Activated CD4-positive, alpha-beta T cell treated with anti-CD3 and anti-CD28 coated beads, Interleukin-2, amount 50 U/mL, for 16 hours (primary cell): ENCODE measurements at regions not wholly inside any gene's neighbourhood (a gene's known extent, or its start where the extent isn't known, plus 50 kb on each side); places are given as distances from the start of the nearest gene placed in this dataset.

Experiments used
- DNase-seq: peaks from one replicate; pipeline ENCODE4 v3.0.0-alpha.2; 2020

GRCh38 chr11:105321696-105322095 is 182.1 kb upstream of the CARD18 start:
- DNase-seq = no peak

GRCh38 chr11:105315287-105315686 is 175.7 kb upstream of the CARD18 start:
- DNase-seq = no peak

- no peak for DNase-seq
Observed at GRCh38 chr11:105312266-105312665, 172.7 kb upstream of the CARD18 start.

- no peak for DNase-seq
Observed at GRCh38 chr11:105298630-105299029, 159.1 kb upstream of the CARD18 start.

GRCh38 chr11:105298174-105298573 is 158.6 kb upstream of the CARD18 start:
- DNase-seq = no peak

GRCh38 chr11:105297463-105297862 is 157.9 kb upstream of the CARD18 start:
- peak; percentile 21 for DNase-seq

GRCh38 chr11:105296806-105297205 is 157.2 kb upstream of the CARD18 start:
- no peak for DNase-seq

- no peak for DNase-seq
Observed at GRCh38 chr11:105296386-105296785, 156.8 kb upstream of the CARD18 start.

- no peak for DNase-seq
Observed at GRCh38 chr11:105282658-105283057, 143.1 kb upstream of the CARD18 start.

- no peak for DNase-seq
Observed at GRCh38 chr11:105274631-105275030, 135.1 kb upstream of the CARD18 start.

GRCh38 chr11:105273660-105274280 is 134.2 kb upstream of the CARD18 start:
- no peak for DNase-seq

GRCh38 chr11:105269862-105270261 is 130.3 kb upstream of the CARD18 start:
- DNase-seq = no peak

GRCh38 chr11:105268404-105269062 is 129.0 kb upstream of the CARD18 start:
- no peak for DNase-seq

GRCh38 chr11:105265845-105266244 is 126.3 kb upstream of the CARD18 start:
- DNase-seq = peak; percentile 16

- no peak for DNase-seq
Observed at GRCh38 chr11:105260976-105261375, 121.4 kb upstream of the CARD18 start.

GRCh38 chr11:105245781-105246315 is 106.3 kb upstream of the CARD18 start:
- no peak for DNase-seq

- DNase-seq = no peak
Observed at GRCh38 chr11:105244160-105244825, 104.7 kb upstream of the CARD18 start.

GRCh38 chr11:105241136-105241535 is 101.6 kb upstream of the CARD18 start:
- DNase-seq = no peak

GRCh38 chr11:105236664-105237063 is 97.1 kb upstream of the CARD18 start:
- no peak for DNase-seq

- no peak for DNase-seq
Observed at GRCh38 chr11:105233285-105233684, 93.7 kb upstream of the CARD18 start.

- no peak for DNase-seq
Observed at GRCh38 chr11:105232021-105232420, 92.5 kb upstream of the CARD18 start.

- DNase-seq = no peak
Observed at GRCh38 chr11:105230586-105230985, 91.0 kb upstream of the CARD18 start.

GRCh38 chr11:105229761-105230160 is 90.2 kb upstream of the CARD18 start:
- no peak for DNase-seq

GRCh38 chr11:105229257-105229656 is 89.7 kb upstream of the CARD18 start:
- DNase-seq = no peak
